ENCODE measurements at regions not wholly inside any gene's neighbourhood (a gene's known extent, or its start where the extent isn't known, plus 50 kb on each side); places are given as distances from the start of the nearest gene placed in this dataset.

DNA sequence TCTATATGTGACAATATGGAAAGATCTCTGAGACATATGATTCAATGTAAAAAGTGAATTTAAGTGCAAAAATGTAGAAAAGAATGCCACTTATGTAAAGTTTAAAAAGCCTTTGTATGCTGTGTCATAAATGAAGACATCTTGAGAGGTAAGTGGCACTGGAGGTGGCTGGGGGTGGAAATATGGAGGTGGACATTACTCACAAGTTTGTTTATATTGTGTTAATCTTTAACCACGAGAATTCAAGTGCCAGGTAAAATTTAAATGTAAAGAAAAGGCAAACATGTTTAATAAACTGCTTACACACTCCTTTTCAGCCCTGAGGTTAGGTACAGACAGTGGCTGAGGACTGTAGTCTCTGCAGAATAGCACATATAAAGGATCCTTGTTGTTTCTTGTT lies 235.1 kb downstream of the ABCC12 start:
- TF ChIP-seq, protein P1, sequence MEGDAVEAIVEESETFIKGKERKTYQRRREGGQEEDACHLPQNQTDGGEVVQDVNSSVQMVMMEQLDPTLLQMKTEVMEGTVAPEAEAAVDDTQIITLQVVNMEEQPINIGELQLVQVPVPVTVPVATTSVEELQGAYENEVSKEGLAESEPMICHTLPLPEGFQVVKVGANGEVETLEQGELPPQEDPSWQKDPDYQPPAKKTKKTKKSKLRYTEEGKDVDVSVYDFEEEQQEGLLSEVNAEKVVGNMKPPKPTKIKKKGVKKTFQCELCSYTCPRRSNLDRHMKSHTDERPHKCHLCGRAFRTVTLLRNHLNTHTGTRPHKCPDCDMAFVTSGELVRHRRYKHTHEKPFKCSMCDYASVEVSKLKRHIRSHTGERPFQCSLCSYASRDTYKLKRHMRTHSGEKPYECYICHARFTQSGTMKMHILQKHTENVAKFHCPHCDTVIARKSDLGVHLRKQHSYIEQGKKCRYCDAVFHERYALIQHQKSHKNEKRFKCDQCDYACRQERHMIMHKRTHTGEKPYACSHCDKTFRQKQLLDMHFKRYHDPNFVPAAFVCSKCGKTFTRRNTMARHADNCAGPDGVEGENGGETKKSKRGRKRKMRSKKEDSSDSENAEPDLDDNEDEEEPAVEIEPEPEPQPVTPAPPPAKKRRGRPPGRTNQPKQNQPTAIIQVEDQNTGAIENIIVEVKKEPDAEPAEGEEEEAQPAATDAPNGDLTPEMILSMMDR (conservative IDR thresholded peaks at IDR 0.05 in 1 of 2, IDR thresholded peaks at IDR 0.05 in 1 of 2; ENCODE audit: extremely low read depth in 1 of 2, insufficient read depth in 1 of 2, low read depth in 1 of 2, low read length in 2 of 2): no peak
- no peak for TF ChIP-seq EZH2 (IDR thresholded peaks at IDR 0.05; ENCODE audit: borderline replicate concordance, low read length)

Data from mammary epithelial cell (primary cell).